GM06990 (cell line): ENCODE measurements at regions not wholly inside any gene's neighbourhood (a gene's known extent, or its start where the extent isn't known, plus 50 kb on each side); places are given as distances from the start of the nearest gene placed in this dataset.

ENCODE experiments used
- DNase-seq: peaks from one replicate; pipeline ENCODE4 v3.0.0-alpha.2; 2011; ENCODE audit not compliant: insufficient read length; ENCODE audit errors: extremely low read depth
- H3K27me3 ChIP-seq: replicated peaks from 2 replicates; pipeline ENCODE4 v1.6.0; 2011; ENCODE audit warnings: low read length; ENCODE audit not compliant: control insufficient read depth, insufficient read depth
- H3K36me3 ChIP-seq: 2 replicates; pipeline ENCODE4 v1.5.1; 2011; ENCODE audit warnings: low read length; ENCODE audit not compliant: control insufficient read depth, insufficient read depth
- H3K4me3 ChIP-seq: replicated peaks from 2 replicates; pipeline ENCODE4 v1.5.1; 2011; ENCODE audit warnings: low read depth, mild to moderate bottlenecking, control low read depth, low read length
- CTCF ChIP-seq: IDR thresholded peaks from 2 replicates; pipeline ENCODE4 v1.5.1; 2011; ENCODE audit warnings: low read length, control low read depth, mild to moderate bottlenecking, inconsistent platforms; ENCODE audit not compliant: insufficient read depth, poor library complexity, severe bottlenecking

DNA sequence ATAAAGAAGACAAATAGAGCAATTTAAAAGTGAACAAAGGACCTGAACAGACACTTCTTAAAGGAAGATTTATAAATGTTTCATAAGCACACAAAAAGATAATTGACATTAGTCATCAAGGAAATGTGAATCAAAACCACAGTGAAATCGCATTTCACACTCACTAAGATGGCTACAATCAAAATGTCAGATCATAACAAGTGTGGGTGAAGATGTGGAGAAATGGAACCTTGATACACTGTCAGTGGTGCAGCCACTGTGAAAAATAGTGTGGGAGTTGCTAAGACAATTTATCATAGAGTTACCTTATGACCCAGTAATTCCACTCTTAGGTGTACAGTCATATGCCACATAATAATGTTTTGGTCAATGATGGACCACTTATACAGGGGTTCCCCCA, 54.5 kb upstream of the HTR4 start:
- no peak for DNase-seq
- TF ChIP-seq CTCF, result no peak
- no peaks in the 10 kb centered on the region for H3K36me3 ChIP-seq
- no peaks in the 10 kb centered on the region for H3K27me3 ChIP-seq
- no peak overlapping the region for H3K4me3 ChIP-seq

DNA sequence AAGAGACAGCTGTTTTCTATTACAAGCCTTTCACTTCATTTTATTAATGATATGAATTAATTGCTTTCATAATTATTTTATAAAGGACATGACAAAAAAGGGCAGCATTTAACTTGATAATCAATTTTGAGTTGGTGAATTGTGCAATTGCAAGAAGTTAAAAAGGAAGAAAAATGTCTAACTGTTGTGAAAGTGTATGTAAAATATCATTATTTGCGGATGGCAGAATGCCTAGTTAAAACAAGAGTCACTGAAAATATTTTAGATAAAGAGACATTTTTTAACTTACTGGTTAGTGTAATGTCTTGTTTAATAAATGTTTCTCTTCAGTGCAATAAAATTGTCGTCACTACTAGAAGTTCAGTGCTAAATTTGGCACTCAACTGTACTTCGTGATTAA, 57.6 kb upstream of the HTR4 start:
- no peak for TF ChIP-seq CTCF
- DNase-seq, result no peak
- Histone ChIP-seq H3K4me3 (no peak overlapping the region), H3K27me3 (no peaks in the 10 kb centered on the region), H3K36me3 (no peaks in the 10 kb centered on the region)

GRCh38 chr5:148713735-148714508, 59.6 kb upstream of the HTR4 start:
- no peak overlapping the region for H3K4me3 ChIP-seq
- H3K36me3 ChIP-seq, result no peaks in the 10 kb centered on the region
- no peak for TF ChIP-seq CTCF
- DNase-seq, result no peak
- no peaks in the 10 kb centered on the region for H3K27me3 ChIP-seq

GRCh38 chr5:148716716-148717115, 62.4 kb upstream of the HTR4 start:
- no peak for DNase-seq
- Histone ChIP-seq H3K27me3 (no peaks in the 10 kb centered on the region), H3K36me3 (no peaks in the 10 kb centered on the region), H3K4me3 (no peak overlapping the region)
- no peak for TF ChIP-seq CTCF

- TF ChIP-seq CTCF, result no peak
- no peaks in the 10 kb centered on the region for H3K27me3 ChIP-seq
- H3K36me3 ChIP-seq, result no peaks in the 10 kb centered on the region
- no peak for DNase-seq
- no peak overlapping the region for H3K4me3 ChIP-seq
Observed at GRCh38 chr5:148717668-148718067, 63.3 kb upstream of the HTR4 start.

DNA sequence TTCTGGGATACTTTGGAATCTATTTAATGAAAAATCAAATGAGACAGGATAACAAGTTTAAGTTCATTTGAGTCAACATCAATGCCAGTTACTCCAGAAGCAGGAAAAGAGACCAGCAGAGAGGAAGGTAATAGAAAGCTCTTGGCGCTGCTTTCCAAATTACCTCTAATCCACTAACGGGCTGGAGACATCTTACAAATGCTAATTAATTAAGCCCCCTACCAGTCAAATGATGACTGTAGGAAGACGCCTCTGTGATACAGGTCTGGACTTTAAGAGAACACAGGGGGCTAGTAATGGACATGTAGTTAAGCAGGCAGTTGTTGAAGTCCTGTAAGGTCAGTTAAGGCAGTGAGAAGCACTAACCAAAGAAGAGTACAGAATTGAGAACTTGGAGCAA, 65.3 kb upstream of the HTR4 start:
- Histone ChIP-seq H3K4me3 (no peak overlapping the region), H3K27me3 (no peaks in the 10 kb centered on the region), H3K36me3 (no peaks in the 10 kb centered on the region)
- no peak for TF ChIP-seq CTCF
- DNase-seq, result no peak
